Hepatocyte (in vitro differentiated cells): ENCODE measurements at regions not wholly inside any gene's neighbourhood (a gene's known extent, or its start where the extent isn't known, plus 50 kb on each side); places are given as distances from the start of the nearest gene placed in this dataset.
A peak's percentile ranks its signal among the peaks of the same experiment; 100 is the strongest.

ENCODE experiments used
- DNase-seq: peaks from one replicate; pipeline ENCODE4 v3.0.0-alpha.2; 2016; ENCODE audit warnings: low spot score
- H2AFZ ChIP-seq: fragments of 200-600 bp; sonication (generic); 2 replicates; pipeline ENCODE4 v1.6.0; 2016; ENCODE audit warnings: antibody characterized with exemption, mild to moderate bottlenecking
- H3K27ac ChIP-seq: fragments of 200-600 bp; sonication (generic); 2 replicates; pipeline ENCODE4 v1.5.1; 2016; ENCODE audit warnings: mild to moderate bottlenecking
- H3K27me3 ChIP-seq: fragments of 200-600 bp; sonication (generic); 2 replicates; pipeline ENCODE4 v1.6.1; 2016
- H3K36me3 ChIP-seq: fragments of 200-600 bp; sonication (generic); replicated peaks from 2 replicates; pipeline ENCODE4 v1.5.1; 2016; ENCODE audit warnings: low read depth; ENCODE audit not compliant: insufficient read depth
- H3K4me1 ChIP-seq: fragments of 200-600 bp; sonication (generic); 2 replicates; pipeline ENCODE4 v1.5.1; 2016; ENCODE audit warnings: mild to moderate bottlenecking, moderate library complexity; ENCODE audit not compliant: insufficient read depth
- H3K4me2 ChIP-seq: fragments of 200-600 bp; sonication (generic); 2 replicates; pipeline ENCODE4 v1.6.0; 2016
- H3K4me3 ChIP-seq: fragments of 200-600 bp; sonication (generic); 2 replicates; pipeline ENCODE4 v1.5.1; 2016; ENCODE audit warnings: mild to moderate bottlenecking
- H3K79me2 ChIP-seq: fragments of 200-600 bp; sonication (generic); 2 replicates; pipeline ENCODE4 v1.6.0; 2017; ENCODE audit warnings: mild to moderate bottlenecking
- H3K9me2 ChIP-seq: fragments of 200-600 bp; sonication (generic); replicated peaks from 2 replicates; pipeline ENCODE4 v1.6.0; 2017; ENCODE audit warnings: mild to moderate bottlenecking; ENCODE audit not compliant: insufficient read depth
- H3K9me3 ChIP-seq: fragments of 200-600 bp; sonication (generic); 2 replicates; pipeline ENCODE4 v1.5.1; 2016; ENCODE audit warnings: low read depth, mild to moderate bottlenecking
- H4K20me1 ChIP-seq: fragments of 200-600 bp; sonication (generic); 2 replicates; pipeline ENCODE4 v1.6.0; 2016; ENCODE audit warnings: mild to moderate bottlenecking; ENCODE audit not compliant: insufficient read depth, poor library complexity, severe bottlenecking
- CTCF ChIP-seq: fragments of 200-600 bp; sonication (generic); IDR thresholded peaks from 2 replicates; pipeline ENCODE4 v1.5.1; 2016; ENCODE audit warnings: antibody characterized with exemption, mild to moderate bottlenecking; ENCODE audit not compliant: poor library complexity
- EZH2 ChIP-seq: fragments of 200-600 bp; sonication (generic); IDR thresholded peaks from 2 replicates; pipeline ENCODE4 v1.6.1; 2016; ENCODE audit warnings: antibody characterized with exemption, mild to moderate bottlenecking, borderline replicate concordance
- EZH2phosphoT487 ChIP-seq: fragments of 200-600 bp; sonication (generic); IDR thresholded peaks from one replicate; pipeline ENCODE4 v1.6.1; 2018; ENCODE audit warnings: antibody characterized with exemption, mild to moderate bottlenecking, low read depth, moderate library complexity; ENCODE audit not compliant: unreplicated experiment, severe bottlenecking
- WGBS: methylation state at CpG from one replicate; pipeline ENCODE4 v1.1.6; 2016; ENCODE audit warnings: low lambda C conversion rate; ENCODE audit errors: missing lambda C conversion rate; 5-methylcytosine and 5-hydroxymethylcytosine counted together

GRCh38 chr9:13735181-13735580 lies 455.7 kb upstream of the MPDZ start:
- Histone ChIP-seq H3K9me2 (no peaks in the 10 kb centered on the region), H3K4me3 (no peak overlapping the region), H3K36me3 (no peaks in the 10 kb centered on the region), H3K4me1 (no peaks in the 10 kb centered on the region), H3K4me2 (no peak overlapping the region), H4K20me1 (no peaks in the 10 kb centered on the region), H2AFZ (no peak overlapping the region), H3K27me3 (no peaks in the 10 kb centered on the region), H3K79me2 (no peaks in the 10 kb centered on the region), H3K9me3 (no peaks in the 10 kb centered on the region), H3K27ac (peak overlapping the region; percentile 65)
- WGBS: 61% methylated on average over 5 of the region's 5 CpGs
- TF ChIP-seq CTCF: no peak
- no peak for TF ChIP-seq EZH2phosphoT487
- TF ChIP-seq EZH2: no peak
- no peak for DNase-seq

- WGBS: 87% methylated on average over 3 of the region's 3 CpGs
Measured at GRCh38 chr9:13734601-13735000, 455.1 kb upstream of the MPDZ start.

GRCh38 chr9:13732290-13732689 lies 452.8 kb upstream of the MPDZ start:
- Histone ChIP-seq H3K4me3 (no peak overlapping the region), H3K79me2 (no peaks in the 10 kb centered on the region), H4K20me1 (no peaks in the 10 kb centered on the region), H3K27ac (no peak overlapping the region), H3K4me2 (no peak overlapping the region), H3K9me2 (no peaks in the 10 kb centered on the region), H2AFZ (no peak overlapping the region), H3K36me3 (no peaks in the 10 kb centered on the region), H3K4me1 (no peaks in the 10 kb centered on the region), H3K9me3 (no peaks in the 10 kb centered on the region), H3K27me3 (no peaks in the 10 kb centered on the region)
- DNase-seq: no peak
- TF ChIP-seq EZH2phosphoT487 (no peak), EZH2 (no peak), CTCF (no peak)

More at GRCh38 chr9:13734601-13735000, 455.1 kb upstream of the MPDZ start:
- H3K9me2 ChIP-seq: no peaks in the 10 kb centered on the region
- H3K27ac ChIP-seq: peak overlapping the region; percentile 65
- H3K9me3 ChIP-seq: no peaks in the 10 kb centered on the region
- no peak for DNase-seq
- H3K4me2 ChIP-seq: no peak overlapping the region
- H3K4me3 ChIP-seq: no peak overlapping the region
- H3K4me1 ChIP-seq: no peaks in the 10 kb centered on the region
- H4K20me1 ChIP-seq: no peaks in the 10 kb centered on the region
- H2AFZ ChIP-seq: no peak overlapping the region
- no peaks in the 10 kb centered on the region for H3K79me2 ChIP-seq
- TF ChIP-seq CTCF (no peak), EZH2phosphoT487 (no peak), EZH2 (no peak)
- no peaks in the 10 kb centered on the region for H3K36me3 ChIP-seq
- no peaks in the 10 kb centered on the region for H3K27me3 ChIP-seq

DNA sequence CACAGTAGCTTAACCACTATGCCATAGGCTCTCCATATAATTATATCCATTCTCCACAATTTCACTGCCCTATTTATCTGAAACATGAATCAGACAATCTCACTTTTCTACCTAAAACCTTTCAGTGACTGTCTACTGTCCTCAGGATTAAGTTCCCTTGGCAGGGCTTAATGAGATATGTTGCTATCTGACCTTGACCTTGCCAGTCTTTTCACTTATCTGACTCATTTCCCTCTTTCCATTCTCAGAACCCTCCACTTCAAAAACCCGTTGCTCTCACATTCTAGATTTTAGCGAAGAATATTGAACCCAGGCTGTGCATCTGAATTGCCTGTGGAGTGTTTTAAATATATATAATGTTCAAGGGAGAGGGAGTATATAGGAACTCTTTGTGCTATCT lies 452.1 kb upstream of the MPDZ start:
- no peaks in the 10 kb centered on the region for H3K27me3 ChIP-seq
- H3K9me3 ChIP-seq: no peaks in the 10 kb centered on the region
- H3K27ac ChIP-seq: no peak overlapping the region
- H3K36me3 ChIP-seq: no peaks in the 10 kb centered on the region
- no peaks in the 10 kb centered on the region for H3K4me1 ChIP-seq
- no peak for DNase-seq
- H3K4me3 ChIP-seq: no peak overlapping the region
- no peaks in the 10 kb centered on the region for H3K9me2 ChIP-seq
- no peaks in the 10 kb centered on the region for H4K20me1 ChIP-seq
- no peak for TF ChIP-seq EZH2phosphoT487
- no peak for TF ChIP-seq EZH2
- no peak for TF ChIP-seq CTCF
- no peaks in the 10 kb centered on the region for H3K79me2 ChIP-seq
- WGBS: 57% methylated on average over 2 of the region's 2 CpGs
- H2AFZ ChIP-seq: no peak overlapping the region
- no peak overlapping the region for H3K4me2 ChIP-seq
